ENCODE measurements at regions not wholly inside any gene's neighbourhood (a gene's known extent, or its start where the extent isn't known, plus 50 kb on each side); places are given as distances from the start of the nearest gene placed in this dataset.

- peak; percentile 12 for DNase-seq
These were observed 304.2 kb downstream of the ENC1 start for GRCh38 chr5:74336297-74336696.

GRCh38 chr5:74334762-74335384, 305.7 kb downstream of the ENC1 start:
- DNase-seq = no peak

- DNase-seq = no peak
These were observed 306.3 kb downstream of the ENC1 start for GRCh38 chr5:74334062-74334761.

- no peak for DNase-seq
These were observed 307.1 kb downstream of the ENC1 start for GRCh38 chr5:74333430-74333829.

- no peak for DNase-seq
These were observed 307.8 kb downstream of the ENC1 start for GRCh38 chr5:74332682-74333081.

GRCh38 chr5:74332006-74332405, 308.5 kb downstream of the ENC1 start:
- DNase-seq = no peak

- DNase-seq = no peak
These were observed 312.3 kb downstream of the ENC1 start for GRCh38 chr5:74328221-74328630.

- DNase-seq = no peak
These were observed 313.2 kb downstream of the ENC1 start for GRCh38 chr5:74327339-74327685.

- DNase-seq = no peak
These were observed 313.8 kb downstream of the ENC1 start for GRCh38 chr5:74326571-74327338.

- no peak for DNase-seq
These were observed 314.7 kb downstream of the ENC1 start for GRCh38 chr5:74325866-74326265.

GRCh38 chr5:74324556-74324955, 316.0 kb downstream of the ENC1 start:
- DNase-seq = no peak

GRCh38 chr5:74322944-74323343, 317.6 kb downstream of the ENC1 start:
- DNase-seq = no peak

GRCh38 chr5:74322191-74322590, 318.3 kb downstream of the ENC1 start:
- DNase-seq = no peak

GRCh38 chr5:74321326-74321725, 319.2 kb downstream of the ENC1 start:
- no peak for DNase-seq

- no peak for DNase-seq
These were observed 320.0 kb downstream of the ENC1 start for GRCh38 chr5:74320526-74320925.

- no peak for DNase-seq
These were observed 321.5 kb downstream of the ENC1 start for GRCh38 chr5:74319076-74319475.

- no peak for DNase-seq
These were observed 324.4 kb downstream of the ENC1 start for GRCh38 chr5:74316064-74316603.

- DNase-seq = no peak
These were observed 325.6 kb downstream of the ENC1 start for GRCh38 chr5:74314906-74315305.

- DNase-seq = no peak
These were observed 326.6 kb downstream of the ENC1 start for GRCh38 chr5:74313896-74314295.

- no peak for DNase-seq
These were observed 327.8 kb downstream of the ENC1 start for GRCh38 chr5:74312746-74313145.

- DNase-seq = no peak
These were observed 328.6 kb downstream of the ENC1 start for GRCh38 chr5:74311961-74312360.

GRCh38 chr5:74310997-74311930, 329.3 kb downstream of the ENC1 start:
- peak; percentile 46 for DNase-seq

GRCh38 chr5:74310386-74310785, 330.1 kb downstream of the ENC1 start:
- no peak for DNase-seq

All from NCI-H1694 treated with DMSO at 0.1 percent for 48 hours (cell line).